ENCODE measurements at regions not wholly inside any gene's neighbourhood (a gene's known extent, or its start where the extent isn't known, plus 50 kb on each side); places are given as distances from the start of the nearest gene placed in this dataset.

DNA sequence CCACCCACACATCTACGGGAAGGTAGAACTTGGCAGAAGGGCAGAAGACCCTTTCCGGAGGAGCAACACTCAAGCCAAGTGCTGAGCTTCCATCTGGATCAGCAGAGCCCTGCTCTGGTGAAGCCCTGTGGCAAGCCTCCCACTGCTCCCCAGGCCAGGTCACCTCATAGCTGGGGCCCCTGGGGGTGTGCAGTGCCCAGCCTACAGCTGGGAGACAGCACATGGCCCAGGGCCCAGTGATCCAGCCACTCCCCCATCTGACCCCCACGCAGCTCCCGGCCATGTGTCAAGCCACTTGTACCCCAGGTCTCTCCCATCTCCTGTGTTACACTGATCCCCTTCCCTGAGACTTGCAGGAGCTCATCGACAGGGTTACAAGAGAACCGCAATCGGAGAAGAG, 95.7 kb downstream of the RBFOX3 start:
- Histone ChIP-seq H3K9ac (ENCODE audit: low read depth, low read length) (no peak overlapping the region), H3K4me3 (ENCODE audit: low read depth in 1 of 2, low read length in 2 of 2) (no peak overlapping the region), H3K79me2 (ENCODE audit: insufficient read depth, low read length) (no peaks in the 10 kb centered on the region), H3K27me3 (ENCODE audit: insufficient read depth, low read length, poor library complexity) (peaks cover 4% of the 10 kb centered on the region), H2AFZ (ENCODE audit: low read depth, low read length) (no peak overlapping the region), H3K9me3 (ENCODE audit: insufficient read depth, low read length, severe bottlenecking) (peaks cover 4% of the 10 kb centered on the region), H3K4me2 (ENCODE audit: insufficient read depth, low read length) (no peak overlapping the region), H4K20me1 (ENCODE audit: insufficient read depth, low read length) (peaks cover 4% of the 10 kb centered on the region; the same call in 1 of the 2 replicates), H3K36me3 (ENCODE audit: insufficient read depth, low read length) (no peaks in the 10 kb centered on the region), H3K27ac (ENCODE audit: low read length) (no peak overlapping the region), H3K4me1 (ENCODE audit: insufficient read depth, low read length) (no peaks in the 10 kb centered on the region)
- TF ChIP-seq EZH2 (IDR thresholded peaks at IDR 0.05; ENCODE audit: borderline replicate concordance, low read depth, low read length, severe bottlenecking): no peak
- TF ChIP-seq, protein P1, sequence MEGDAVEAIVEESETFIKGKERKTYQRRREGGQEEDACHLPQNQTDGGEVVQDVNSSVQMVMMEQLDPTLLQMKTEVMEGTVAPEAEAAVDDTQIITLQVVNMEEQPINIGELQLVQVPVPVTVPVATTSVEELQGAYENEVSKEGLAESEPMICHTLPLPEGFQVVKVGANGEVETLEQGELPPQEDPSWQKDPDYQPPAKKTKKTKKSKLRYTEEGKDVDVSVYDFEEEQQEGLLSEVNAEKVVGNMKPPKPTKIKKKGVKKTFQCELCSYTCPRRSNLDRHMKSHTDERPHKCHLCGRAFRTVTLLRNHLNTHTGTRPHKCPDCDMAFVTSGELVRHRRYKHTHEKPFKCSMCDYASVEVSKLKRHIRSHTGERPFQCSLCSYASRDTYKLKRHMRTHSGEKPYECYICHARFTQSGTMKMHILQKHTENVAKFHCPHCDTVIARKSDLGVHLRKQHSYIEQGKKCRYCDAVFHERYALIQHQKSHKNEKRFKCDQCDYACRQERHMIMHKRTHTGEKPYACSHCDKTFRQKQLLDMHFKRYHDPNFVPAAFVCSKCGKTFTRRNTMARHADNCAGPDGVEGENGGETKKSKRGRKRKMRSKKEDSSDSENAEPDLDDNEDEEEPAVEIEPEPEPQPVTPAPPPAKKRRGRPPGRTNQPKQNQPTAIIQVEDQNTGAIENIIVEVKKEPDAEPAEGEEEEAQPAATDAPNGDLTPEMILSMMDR (IDR thresholded peaks at IDR 0.05; ENCODE audit: borderline replicate concordance, extremely low read depth, low read length, poor library complexity, severe bottlenecking): no peak
- ATAC-seq (ENCODE audit: insufficient read depth, low read depth) (no peak), DNase-seq (no peak)

DNA sequence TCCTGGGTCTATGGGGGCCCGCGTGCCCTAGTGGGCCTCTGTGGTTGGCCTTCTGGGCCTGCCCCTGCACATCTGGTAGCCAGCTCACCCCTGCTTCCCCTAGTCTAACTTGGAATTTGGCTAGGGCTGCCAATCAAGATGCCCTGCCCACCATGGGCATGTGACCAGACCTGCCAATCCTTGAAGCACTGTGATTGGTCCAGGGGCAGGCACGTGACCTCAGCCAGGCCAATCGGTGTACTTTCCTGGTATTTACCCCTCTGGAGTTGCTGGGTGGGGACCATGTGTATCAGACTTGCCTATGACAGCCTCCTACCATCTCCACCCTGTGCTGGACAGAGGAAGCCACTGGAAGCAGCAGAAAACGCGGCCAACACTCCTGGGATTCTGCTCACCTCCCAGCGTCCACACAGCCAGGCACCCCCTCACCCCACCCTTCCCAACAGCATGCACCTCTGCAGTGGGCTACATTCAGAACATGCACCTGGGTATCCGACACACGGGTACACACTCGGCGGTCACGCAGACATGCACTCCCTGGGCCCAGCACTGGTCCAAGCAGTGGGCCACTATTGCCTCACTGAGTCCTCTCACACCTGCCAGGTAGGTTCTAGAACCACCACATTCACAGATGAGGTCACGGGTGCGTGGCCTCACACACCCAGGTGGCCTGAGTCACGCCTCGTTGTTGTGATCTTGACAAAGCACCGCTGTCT, 96.9 kb downstream of the RBFOX3 start:
- no peaks in the 10 kb centered on the region for H3K4me1 ChIP-seq (ENCODE audit: insufficient read depth, low read length)
- H3K79me2 ChIP-seq (ENCODE audit: insufficient read depth, low read length): no peaks in the 10 kb centered on the region
- no peak overlapping the region for H2AFZ ChIP-seq (ENCODE audit: low read depth, low read length)
- H3K27ac ChIP-seq (ENCODE audit: low read length): no peak overlapping the region
- no peak for TF ChIP-seq EZH2 (IDR thresholded peaks at IDR 0.05; ENCODE audit: borderline replicate concordance, low read depth, low read length, severe bottlenecking)
- TF ChIP-seq, protein P1 (IDR thresholded peaks at IDR 0.05; ENCODE audit: borderline replicate concordance, extremely low read depth, low read length, poor library complexity, severe bottlenecking): no peak
- DNase-seq (no peak), ATAC-seq (ENCODE audit: insufficient read depth, low read depth) (no peak)
- peaks cover 4% of the 10 kb centered on the region for H3K9me3 ChIP-seq (ENCODE audit: insufficient read depth, low read length, severe bottlenecking)
- H3K4me3 ChIP-seq (ENCODE audit: low read depth in 1 of 2, low read length in 2 of 2): no peak overlapping the region
- no peaks in the 10 kb centered on the region; the same call in 1 of the 2 replicates for H4K20me1 ChIP-seq (ENCODE audit: insufficient read depth, low read length)
- no peak overlapping the region for H3K9ac ChIP-seq (ENCODE audit: low read depth, low read length)
- peaks cover 4% of the 10 kb centered on the region for H3K27me3 ChIP-seq (ENCODE audit: insufficient read depth, low read length, poor library complexity)
- H3K4me2 ChIP-seq (ENCODE audit: insufficient read depth, low read length): no peak overlapping the region
- H3K36me3 ChIP-seq (ENCODE audit: insufficient read depth, low read length): no peaks in the 10 kb centered on the region

DNA sequence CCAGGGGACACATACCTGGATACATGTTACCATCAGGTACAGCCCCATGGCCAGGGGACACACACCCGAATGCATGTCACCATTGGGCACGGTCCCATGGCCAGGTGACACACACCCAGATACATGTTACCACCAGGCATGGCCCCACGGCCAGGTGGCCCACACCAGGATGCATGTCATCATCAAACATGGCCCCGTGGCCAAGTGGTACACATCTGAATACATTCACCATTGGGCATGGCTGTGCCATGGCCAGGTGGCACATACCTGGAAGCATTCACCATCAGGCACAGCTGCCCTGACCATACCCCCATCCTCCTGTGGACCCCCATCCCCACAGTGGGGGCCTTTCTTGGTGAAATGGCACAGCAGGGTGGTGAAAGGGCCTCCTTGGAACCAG, 97.6 kb downstream of the RBFOX3 start:
- Histone ChIP-seq H3K4me2 (ENCODE audit: insufficient read depth, low read length) (no peak overlapping the region), H3K4me3 (ENCODE audit: low read depth in 1 of 2, low read length in 2 of 2) (no peak overlapping the region), H3K9me3 (ENCODE audit: insufficient read depth, low read length, severe bottlenecking) (peaks cover 4% of the 10 kb centered on the region), H3K36me3 (ENCODE audit: insufficient read depth, low read length) (no peaks in the 10 kb centered on the region), H3K27ac (ENCODE audit: low read length) (no peak overlapping the region), H2AFZ (ENCODE audit: low read depth, low read length) (no peak overlapping the region), H3K79me2 (ENCODE audit: insufficient read depth, low read length) (no peaks in the 10 kb centered on the region), H3K9ac (ENCODE audit: low read depth, low read length) (no peak overlapping the region), H3K4me1 (ENCODE audit: insufficient read depth, low read length) (no peaks in the 10 kb centered on the region), H4K20me1 (ENCODE audit: insufficient read depth, low read length) (no peaks in the 10 kb centered on the region; the same call in 1 of the 2 replicates), H3K27me3 (ENCODE audit: insufficient read depth, low read length, poor library complexity) (peaks cover 4% of the 10 kb centered on the region)
- TF ChIP-seq, protein P1 (IDR thresholded peaks at IDR 0.05; ENCODE audit: borderline replicate concordance, extremely low read depth, low read length, poor library complexity, severe bottlenecking): no peak
- no peak for TF ChIP-seq EZH2 (IDR thresholded peaks at IDR 0.05; ENCODE audit: borderline replicate concordance, low read depth, low read length, severe bottlenecking)
- DNase-seq: no peak
- ATAC-seq (ENCODE audit: insufficient read depth, low read depth): no peak

Data from DND-41 (cell line).